Ishikawa (cell line): ENCODE measurements at regions not wholly inside any gene's neighbourhood (a gene's known extent, or its start where the extent isn't known, plus 50 kb on each side); places are given as distances from the start of the nearest gene placed in this dataset.

Experiments used
- CEBPB ChIP-seq: IDR thresholded peaks from 2 replicates; pipeline ENCODE4 v1.6.1; 2012
- CREB1 ChIP-seq: IDR thresholded peaks from 2 replicates; pipeline ENCODE4 v1.6.1; 2012; ENCODE audit warnings: low read depth
- EGR1 ChIP-seq: IDR thresholded peaks from 2 replicates; pipeline ENCODE4 v1.6.1; 2012
- EP300 ChIP-seq: IDR thresholded peaks from 2 replicates; pipeline ENCODE4 v1.6.1; 2012; ENCODE audit warnings: borderline replicate concordance
- FOXM1 ChIP-seq: IDR thresholded peaks from 2 replicates; pipeline ENCODE4 v1.6.1; 2012; ENCODE audit warnings: low read depth, borderline replicate concordance
- NFIC ChIP-seq: IDR thresholded peaks from 2 replicates; pipeline ENCODE4 v1.6.1; 2012
- RAD21 ChIP-seq: IDR thresholded peaks from 2 replicates; pipeline ENCODE4 v1.6.1; 2012; ENCODE audit warnings: low read depth
- TAF1 ChIP-seq: IDR thresholded peaks from 2 replicates; pipeline ENCODE4 v1.6.1; 2012; ENCODE audit warnings: low read depth, mild to moderate bottlenecking
- TCF12 ChIP-seq: IDR thresholded peaks from 2 replicates; pipeline ENCODE4 v1.6.1; 2012; ENCODE audit warnings: low read depth
- TEAD4 ChIP-seq: IDR thresholded peaks from 2 replicates; pipeline ENCODE4 v1.6.1; 2012
- ZBTB7A ChIP-seq: IDR thresholded peaks from 2 replicates; pipeline ENCODE4 v1.6.1; 2012; ENCODE audit warnings: low read depth
- TF ChIP-seq, protein P1 (sequence below): IDR thresholded peaks from 2 replicates; pipeline ENCODE4 v1.6.1; 2012; ENCODE audit warnings: low read depth, mild to moderate bottlenecking
- TF ChIP-seq, protein P2 (sequence below): IDR thresholded peaks from 2 replicates; pipeline ENCODE4 v1.6.1; 2012
- TF ChIP-seq, protein P3 (sequence below): IDR thresholded peaks from 2 replicates; pipeline ENCODE4 v1.6.1; 2012

DNA sequence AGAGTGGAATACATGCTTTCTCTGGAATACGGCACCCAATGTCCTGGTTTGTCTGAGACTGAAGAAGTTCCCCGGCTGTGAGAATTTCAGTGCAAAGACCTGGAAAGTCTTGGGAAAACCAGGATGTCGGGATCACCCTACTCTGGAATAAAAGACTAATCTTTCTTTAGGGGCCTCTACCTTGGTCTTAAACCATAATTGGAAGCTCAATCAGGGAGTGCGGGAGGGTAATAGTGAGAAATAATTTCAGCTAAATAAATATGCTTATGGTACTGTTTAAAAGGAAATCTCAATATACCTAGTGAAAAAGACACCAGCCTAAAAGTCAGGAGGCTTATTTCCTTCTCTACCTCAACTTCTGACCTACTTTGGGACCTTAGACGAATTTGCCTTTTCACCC is 236.1 kb upstream of the GLI3 start:
- TF ChIP-seq, protein P1, sequence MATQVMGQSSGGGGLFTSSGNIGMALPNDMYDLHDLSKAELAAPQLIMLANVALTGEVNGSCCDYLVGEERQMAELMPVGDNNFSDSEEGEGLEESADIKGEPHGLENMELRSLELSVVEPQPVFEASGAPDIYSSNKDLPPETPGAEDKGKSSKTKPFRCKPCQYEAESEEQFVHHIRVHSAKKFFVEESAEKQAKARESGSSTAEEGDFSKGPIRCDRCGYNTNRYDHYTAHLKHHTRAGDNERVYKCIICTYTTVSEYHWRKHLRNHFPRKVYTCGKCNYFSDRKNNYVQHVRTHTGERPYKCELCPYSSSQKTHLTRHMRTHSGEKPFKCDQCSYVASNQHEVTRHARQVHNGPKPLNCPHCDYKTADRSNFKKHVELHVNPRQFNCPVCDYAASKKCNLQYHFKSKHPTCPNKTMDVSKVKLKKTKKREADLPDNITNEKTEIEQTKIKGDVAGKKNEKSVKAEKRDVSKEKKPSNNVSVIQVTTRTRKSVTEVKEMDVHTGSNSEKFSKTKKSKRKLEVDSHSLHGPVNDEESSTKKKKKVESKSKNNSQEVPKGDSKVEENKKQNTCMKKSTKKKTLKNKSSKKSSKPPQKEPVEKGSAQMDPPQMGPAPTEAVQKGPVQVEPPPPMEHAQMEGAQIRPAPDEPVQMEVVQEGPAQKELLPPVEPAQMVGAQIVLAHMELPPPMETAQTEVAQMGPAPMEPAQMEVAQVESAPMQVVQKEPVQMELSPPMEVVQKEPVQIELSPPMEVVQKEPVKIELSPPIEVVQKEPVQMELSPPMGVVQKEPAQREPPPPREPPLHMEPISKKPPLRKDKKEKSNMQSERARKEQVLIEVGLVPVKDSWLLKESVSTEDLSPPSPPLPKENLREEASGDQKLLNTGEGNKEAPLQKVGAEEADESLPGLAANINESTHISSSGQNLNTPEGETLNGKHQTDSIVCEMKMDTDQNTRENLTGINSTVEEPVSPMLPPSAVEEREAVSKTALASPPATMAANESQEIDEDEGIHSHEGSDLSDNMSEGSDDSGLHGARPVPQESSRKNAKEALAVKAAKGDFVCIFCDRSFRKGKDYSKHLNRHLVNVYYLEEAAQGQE, result no peak
- TF ChIP-seq RAD21, result no peak
- TF ChIP-seq EGR1, result no peak
- no peak for TF ChIP-seq CEBPB
- TF ChIP-seq FOXM1, result no peak
- no peak for TF ChIP-seq TEAD4
- no peak for TF ChIP-seq NFIC
- TF ChIP-seq, protein P2, sequence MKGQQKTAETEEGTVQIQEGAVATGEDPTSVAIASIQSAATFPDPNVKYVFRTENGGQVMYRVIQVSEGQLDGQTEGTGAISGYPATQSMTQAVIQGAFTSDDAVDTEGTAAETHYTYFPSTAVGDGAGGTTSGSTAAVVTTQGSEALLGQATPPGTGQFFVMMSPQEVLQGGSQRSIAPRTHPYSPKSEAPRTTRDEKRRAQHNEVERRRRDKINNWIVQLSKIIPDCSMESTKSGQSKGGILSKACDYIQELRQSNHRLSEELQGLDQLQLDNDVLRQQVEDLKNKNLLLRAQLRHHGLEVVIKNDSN, result no peak
- TF ChIP-seq EP300, result no peak
- TF ChIP-seq, protein P3, sequence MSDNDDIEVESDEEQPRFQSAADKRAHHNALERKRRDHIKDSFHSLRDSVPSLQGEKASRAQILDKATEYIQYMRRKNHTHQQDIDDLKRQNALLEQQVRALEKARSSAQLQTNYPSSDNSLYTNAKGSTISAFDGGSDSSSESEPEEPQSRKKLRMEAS, result no peak
- TF ChIP-seq ZBTB7A, result no peak
- TF ChIP-seq TAF1, result no peak
- TF ChIP-seq CREB1, result no peak
- TF ChIP-seq TCF12, result no peak
